ENCODE measurements at regions not wholly inside any gene's neighbourhood (a gene's known extent, or its start where the extent isn't known, plus 50 kb on each side); places are given as distances from the start of the nearest gene placed in this dataset.

GRCh38 chr1:98001764-98002163 is 80.9 kb upstream of the DPYD start:
- H3K27me3 Mint-ChIP-seq: peaks cover 14% of the 10 kb centered on the region
- no peaks in the 10 kb centered on the region for H3K4me1 Mint-ChIP-seq
- no peak overlapping the region for H3K4me3 Mint-ChIP-seq
- no peaks in the 10 kb centered on the region for H3K36me3 Mint-ChIP-seq (ENCODE audit: low read depth)
- DNase-seq (no peak), ATAC-seq (no peak)
- no peaks in the 10 kb centered on the region for H3K9me3 ChIP-seq (ENCODE audit: control insufficient read depth, low read length, poor library complexity, severe bottlenecking)
- no peak overlapping the region for H3K27ac Mint-ChIP-seq

- DNase-seq (no peak), ATAC-seq (no peak)
- Mint-ChIP-seq H3K27me3 (peaks cover 14% of the 10 kb centered on the region), H3K36me3 (ENCODE audit: low read depth) (no peaks in the 10 kb centered on the region), H3K27ac (no peak overlapping the region), H3K4me1 (no peaks in the 10 kb centered on the region), H3K4me3 (no peak overlapping the region)
- H3K9me3 ChIP-seq (ENCODE audit: control insufficient read depth, low read length, poor library complexity, severe bottlenecking): no peaks in the 10 kb centered on the region
These were observed 78.5 kb upstream of the DPYD start for GRCh38 chr1:97999320-97999719.

GRCh38 chr1:97996880-97997279 is 76.0 kb upstream of the DPYD start:
- Mint-ChIP-seq H3K27me3 (peaks cover 19% of the 10 kb centered on the region), H3K4me3 (no peak overlapping the region), H3K4me1 (no peaks in the 10 kb centered on the region), H3K36me3 (ENCODE audit: low read depth) (no peaks in the 10 kb centered on the region), H3K27ac (no peak overlapping the region)
- H3K9me3 ChIP-seq (ENCODE audit: control insufficient read depth, low read length, poor library complexity, severe bottlenecking): no peaks in the 10 kb centered on the region
- no peak for ATAC-seq
- no peak for DNase-seq

GRCh38 chr1:97989094-97989680 is 68.4 kb upstream of the DPYD start:
- H3K27ac Mint-ChIP-seq: no peak overlapping the region
- H3K4me1 Mint-ChIP-seq: no peaks in the 10 kb centered on the region
- no peak overlapping the region for H3K4me3 Mint-ChIP-seq
- DNase-seq (no peak), ATAC-seq (no peak)
- no peaks in the 10 kb centered on the region for H3K36me3 Mint-ChIP-seq (ENCODE audit: low read depth)
- H3K27me3 Mint-ChIP-seq: peaks cover 14% of the 10 kb centered on the region
- H3K9me3 ChIP-seq (ENCODE audit: control insufficient read depth, low read length, poor library complexity, severe bottlenecking): no peaks in the 10 kb centered on the region

DNA sequence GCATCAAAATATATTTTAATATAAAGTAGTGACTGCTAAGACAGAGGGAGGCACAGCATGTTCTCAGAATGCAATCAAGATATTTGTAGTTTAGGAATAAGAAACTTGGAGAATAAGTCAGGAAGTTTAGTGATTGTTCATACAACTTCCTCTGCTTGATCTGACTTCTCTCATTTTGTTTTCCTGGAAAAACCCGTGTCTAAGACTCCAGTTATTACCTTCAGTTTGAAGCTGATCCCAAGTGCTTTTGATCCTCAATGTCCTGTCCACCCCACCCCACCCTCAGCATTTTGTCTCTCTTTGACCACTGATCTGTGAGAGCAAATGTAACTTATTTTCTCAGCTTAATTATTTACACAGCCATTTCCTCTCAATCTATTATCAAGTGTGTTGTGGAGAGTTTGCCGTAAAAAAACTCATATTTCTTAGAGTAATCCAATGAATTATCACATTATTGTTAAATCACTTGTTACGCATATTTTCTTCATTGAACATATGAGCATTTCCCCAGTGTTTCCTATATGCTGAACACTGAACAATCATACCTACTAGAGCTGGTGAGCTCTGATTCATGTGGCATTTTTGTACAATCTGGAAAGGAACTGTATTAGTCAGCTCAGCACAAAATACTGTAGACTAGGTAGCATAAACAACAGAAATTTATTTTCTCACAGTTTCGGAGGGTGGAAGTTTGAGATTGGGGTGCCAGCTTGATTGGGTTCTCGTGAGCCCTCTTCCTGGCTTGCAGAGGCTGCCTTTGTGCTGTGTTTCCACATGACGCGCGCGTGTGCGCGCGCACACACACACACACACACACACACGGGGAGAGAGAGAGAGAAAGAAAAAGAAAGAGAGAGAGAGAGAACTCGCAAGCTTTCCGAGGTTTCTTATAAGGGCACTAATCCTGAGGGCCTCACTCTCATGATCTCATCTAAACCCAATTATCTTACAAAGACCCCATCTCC is 65.5 kb upstream of the DPYD start:
- Mint-ChIP-seq H3K27ac (peak overlapping the region; percentile 74), H3K4me3 (peak overlapping the region; percentile 73), H3K27me3 (peaks cover 9% of the 10 kb centered on the region), H3K4me1 (no peaks in the 10 kb centered on the region), H3K36me3 (ENCODE audit: low read depth) (no peaks in the 10 kb centered on the region)
- ATAC-seq: no peak
- H3K9me3 ChIP-seq (ENCODE audit: control insufficient read depth, low read length, poor library complexity, severe bottlenecking): no peaks in the 10 kb centered on the region
- DNase-seq: no peak

DNA sequence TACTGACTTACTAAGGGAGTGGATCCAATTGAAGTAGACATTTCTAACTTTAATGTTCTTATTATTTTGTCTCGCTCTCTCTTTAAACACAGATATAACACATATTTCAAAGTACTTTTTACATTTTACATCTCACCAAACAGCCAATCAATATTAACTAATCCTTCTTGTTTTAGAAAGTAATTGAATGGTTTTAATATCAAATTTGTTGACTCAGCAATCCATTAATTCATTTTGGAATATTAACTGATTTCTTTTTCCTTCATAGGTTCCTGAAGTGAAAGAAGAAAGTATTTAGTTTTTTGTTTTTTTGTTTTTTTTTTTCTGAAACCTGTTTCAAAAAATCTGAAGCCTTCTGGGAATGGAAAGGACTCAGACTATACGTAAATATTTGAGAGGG is 62.3 kb upstream of the DPYD start:
- ATAC-seq: no peak
- DNase-seq: no peak
- Mint-ChIP-seq H3K4me1 (no peaks in the 10 kb centered on the region), H3K36me3 (ENCODE audit: low read depth) (no peaks in the 10 kb centered on the region), H3K27ac (no peak overlapping the region), H3K27me3 (peaks cover 4% of the 10 kb centered on the region), H3K4me3 (no peak overlapping the region)
- no peaks in the 10 kb centered on the region for H3K9me3 ChIP-seq (ENCODE audit: control insufficient read depth, low read length, poor library complexity, severe bottlenecking)

DNA sequence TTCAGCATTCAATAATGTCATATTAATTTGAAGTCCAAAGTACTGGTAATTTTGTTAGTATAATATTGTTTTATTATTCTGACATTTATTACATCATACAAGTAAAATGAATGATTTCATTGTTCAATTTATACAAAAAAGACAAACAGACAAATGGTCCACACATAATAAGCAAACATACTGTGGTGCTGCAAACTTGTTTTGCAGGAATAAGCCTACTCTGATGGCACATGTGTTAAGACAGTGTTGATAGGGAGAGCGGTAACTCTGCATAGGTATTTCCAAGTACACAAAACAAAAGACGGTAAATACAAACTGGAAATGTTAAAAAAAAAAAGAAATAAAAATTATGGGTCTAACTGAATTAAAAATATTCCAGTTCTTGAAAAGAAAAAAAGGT is 59.7 kb upstream of the DPYD start:
- H3K27ac Mint-ChIP-seq: no peak overlapping the region
- no peaks in the 10 kb centered on the region for H3K4me1 Mint-ChIP-seq
- DNase-seq (no peak), ATAC-seq (no peak)
- H3K27me3 Mint-ChIP-seq: no peaks in the 10 kb centered on the region
- no peak overlapping the region for H3K4me3 Mint-ChIP-seq
- no peaks in the 10 kb centered on the region for H3K36me3 Mint-ChIP-seq (ENCODE audit: low read depth)
- no peaks in the 10 kb centered on the region for H3K9me3 ChIP-seq (ENCODE audit: control insufficient read depth, low read length, poor library complexity, severe bottlenecking)

DNA sequence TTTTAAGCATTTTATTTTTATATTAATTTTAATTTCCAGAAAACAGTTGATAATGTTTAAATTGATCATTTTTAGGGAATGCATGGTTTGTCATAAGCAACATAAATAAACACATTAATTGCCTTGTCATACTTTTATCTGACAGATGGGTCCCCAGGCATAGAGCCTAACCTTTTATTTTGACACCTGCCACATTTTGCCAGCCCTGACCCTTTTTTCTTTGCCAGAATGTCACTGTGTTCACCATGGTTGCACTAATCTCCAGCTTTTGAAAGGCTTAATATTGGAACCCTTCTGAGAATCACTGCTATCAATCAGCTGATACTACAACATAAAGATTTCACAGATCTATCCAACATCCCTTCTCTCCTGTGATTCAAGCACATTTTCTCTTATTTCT is 56.0 kb upstream of the DPYD start:
- DNase-seq (no peak), ATAC-seq (no peak)
- H3K4me1 Mint-ChIP-seq: no peaks in the 10 kb centered on the region
- peaks cover 6% of the 10 kb centered on the region for H3K27me3 Mint-ChIP-seq
- H3K36me3 Mint-ChIP-seq (ENCODE audit: low read depth): no peaks in the 10 kb centered on the region
- no peak overlapping the region for H3K4me3 Mint-ChIP-seq
- H3K27ac Mint-ChIP-seq: no peak overlapping the region
- H3K9me3 ChIP-seq (ENCODE audit: control insufficient read depth, low read length, poor library complexity, severe bottlenecking): no peaks in the 10 kb centered on the region
